HEK293T (cell line): ENCODE measurements at regions not wholly inside any gene's neighbourhood (a gene's known extent, or its start where the extent isn't known, plus 50 kb on each side); places are given as distances from the start of the nearest gene placed in this dataset.

Experiments
- BHLHE40 ChIP-seq: fragments of 450-650 bp; IDR thresholded peaks from 2 replicates; pipeline ENCODE4 v1.6.1; 2016; ENCODE audit warnings: mild to moderate bottlenecking, moderate library complexity, borderline replicate concordance
- FOXA1 ChIP-seq: fragments of 450-650 bp; IDR thresholded peaks from 2 replicates; pipeline ENCODE4 v1.6.1; 2016; ENCODE audit warnings: mild to moderate bottlenecking
- FOXK2 ChIP-seq: fragments of 450-650 bp; IDR thresholded peaks from 2 replicates; pipeline ENCODE4 v1.6.1; 2016; ENCODE audit warnings: mild to moderate bottlenecking
- TF ChIP-seq, protein P1 (sequence below): fragments of 450-650 bp; IDR thresholded peaks from 2 replicates; pipeline ENCODE4 v1.6.1; 2016

GRCh38 chr17:6928193-6928592, 67.7 kb upstream of the ALOX12 start:
- TF ChIP-seq BHLHE40 (no peak), FOXK2 (no peak), FOXA1 (no peak)
- TF ChIP-seq, protein P1, sequence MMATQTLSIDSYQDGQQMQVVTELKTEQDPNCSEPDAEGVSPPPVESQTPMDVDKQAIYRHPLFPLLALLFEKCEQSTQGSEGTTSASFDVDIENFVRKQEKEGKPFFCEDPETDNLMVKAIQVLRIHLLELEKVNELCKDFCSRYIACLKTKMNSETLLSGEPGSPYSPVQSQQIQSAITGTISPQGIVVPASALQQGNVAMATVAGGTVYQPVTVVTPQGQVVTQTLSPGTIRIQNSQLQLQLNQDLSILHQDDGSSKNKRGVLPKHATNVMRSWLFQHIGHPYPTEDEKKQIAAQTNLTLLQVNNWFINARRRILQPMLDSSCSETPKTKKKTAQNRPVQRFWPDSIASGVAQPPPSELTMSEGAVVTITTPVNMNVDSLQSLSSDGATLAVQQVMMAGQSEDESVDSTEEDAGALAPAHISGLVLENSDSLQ, result no peak
